ENCODE measurements at regions not wholly inside any gene's neighbourhood (a gene's known extent, or its start where the extent isn't known, plus 50 kb on each side); places are given as distances from the start of the nearest gene placed in this dataset.

- no peaks in the 10 kb centered on the region for H3K27me3 ChIP-seq (ENCODE audit: control insufficient read depth, insufficient read depth, low read length)
- no peak overlapping the region for H3K27ac ChIP-seq (ENCODE audit: low read length)
- H3K4me1 ChIP-seq (ENCODE audit: control insufficient read depth, low read depth, low read length): no peaks in the 10 kb centered on the region
- no peak overlapping the region for H3K9ac ChIP-seq (ENCODE audit: low read length)
- H3K9me3 ChIP-seq (ENCODE audit: control insufficient read depth, low read depth, low read length): no peaks in the 10 kb centered on the region
- H3K4me3 ChIP-seq (ENCODE audit: low read length): no peak overlapping the region
- H3K36me3 ChIP-seq (ENCODE audit: control insufficient read depth, low read depth, low read length): no peaks in the 10 kb centered on the region
Observed at GRCh38 chr9:102842423-102842822, 152.7 kb upstream of the CYLC2 start.

GRCh38 chr9:102841376-102841775 is 153.8 kb upstream of the CYLC2 start:
- H3K4me3 ChIP-seq (ENCODE audit: low read length): no peak overlapping the region
- H3K9me3 ChIP-seq (ENCODE audit: control insufficient read depth, low read depth, low read length): no peaks in the 10 kb centered on the region
- H3K36me3 ChIP-seq (ENCODE audit: control insufficient read depth, low read depth, low read length): no peaks in the 10 kb centered on the region
- H3K27ac ChIP-seq (ENCODE audit: low read length): no peak overlapping the region
- no peaks in the 10 kb centered on the region for H3K4me1 ChIP-seq (ENCODE audit: control insufficient read depth, low read depth, low read length)
- no peak overlapping the region for H3K9ac ChIP-seq (ENCODE audit: low read length)
- H3K27me3 ChIP-seq (ENCODE audit: control insufficient read depth, insufficient read depth, low read length): no peaks in the 10 kb centered on the region

- H3K9me3 ChIP-seq (ENCODE audit: control insufficient read depth, low read depth, low read length): no peaks in the 10 kb centered on the region
- H3K4me3 ChIP-seq (ENCODE audit: low read length): no peak overlapping the region
- no peaks in the 10 kb centered on the region for H3K27me3 ChIP-seq (ENCODE audit: control insufficient read depth, insufficient read depth, low read length)
- H3K4me1 ChIP-seq (ENCODE audit: control insufficient read depth, low read depth, low read length): no peaks in the 10 kb centered on the region
- H3K27ac ChIP-seq (ENCODE audit: low read length): no peak overlapping the region
- no peak overlapping the region for H3K9ac ChIP-seq (ENCODE audit: low read length)
- H3K36me3 ChIP-seq (ENCODE audit: control insufficient read depth, low read depth, low read length): no peaks in the 10 kb centered on the region
Observed at GRCh38 chr9:102840335-102840734, 154.8 kb upstream of the CYLC2 start.

GRCh38 chr9:102832814-102833213 is 162.3 kb upstream of the CYLC2 start:
- no peaks in the 10 kb centered on the region for H3K4me1 ChIP-seq (ENCODE audit: control insufficient read depth, low read depth, low read length)
- H3K27me3 ChIP-seq (ENCODE audit: control insufficient read depth, insufficient read depth, low read length): no peaks in the 10 kb centered on the region
- H3K27ac ChIP-seq (ENCODE audit: low read length): no peak overlapping the region
- H3K9ac ChIP-seq (ENCODE audit: low read length): no peak overlapping the region
- H3K36me3 ChIP-seq (ENCODE audit: control insufficient read depth, low read depth, low read length): no peaks in the 10 kb centered on the region
- H3K4me3 ChIP-seq (ENCODE audit: low read length): no peak overlapping the region
- H3K9me3 ChIP-seq (ENCODE audit: control insufficient read depth, low read depth, low read length): no peaks in the 10 kb centered on the region

- no peaks in the 10 kb centered on the region for H3K36me3 ChIP-seq (ENCODE audit: control insufficient read depth, low read depth, low read length)
- H3K4me1 ChIP-seq (ENCODE audit: control insufficient read depth, low read depth, low read length): no peaks in the 10 kb centered on the region
- no peaks in the 10 kb centered on the region for H3K27me3 ChIP-seq (ENCODE audit: control insufficient read depth, insufficient read depth, low read length)
- no peak overlapping the region for H3K27ac ChIP-seq (ENCODE audit: low read length)
- no peak overlapping the region for H3K4me3 ChIP-seq (ENCODE audit: low read length)
- H3K9ac ChIP-seq (ENCODE audit: low read length): no peak overlapping the region
- no peaks in the 10 kb centered on the region for H3K9me3 ChIP-seq (ENCODE audit: control insufficient read depth, low read depth, low read length)
Observed at GRCh38 chr9:102796244-102796643, 198.9 kb upstream of the CYLC2 start.

- Histone ChIP-seq H3K4me3 (ENCODE audit: low read length) (no peak overlapping the region), H3K4me1 (ENCODE audit: control insufficient read depth, low read depth, low read length) (no peaks in the 10 kb centered on the region), H3K27ac (ENCODE audit: low read length) (no peak overlapping the region)
Observed at GRCh38 chr9:102795532-102795931, 199.6 kb upstream of the CYLC2 start.

GRCh38 chr9:102779356-102779755 is 215.8 kb upstream of the CYLC2 start:
- no peak overlapping the region for H3K9ac ChIP-seq (ENCODE audit: low read length)
- H3K27me3 ChIP-seq (ENCODE audit: control insufficient read depth, insufficient read depth, low read length): no peaks in the 10 kb centered on the region
- H3K4me1 ChIP-seq (ENCODE audit: control insufficient read depth, low read depth, low read length): no peaks in the 10 kb centered on the region
- H3K27ac ChIP-seq (ENCODE audit: low read length): no peak overlapping the region
- H3K4me3 ChIP-seq (ENCODE audit: low read length): no peak overlapping the region
- H3K9me3 ChIP-seq (ENCODE audit: control insufficient read depth, low read depth, low read length): no peaks in the 10 kb centered on the region
- no peaks in the 10 kb centered on the region for H3K36me3 ChIP-seq (ENCODE audit: control insufficient read depth, low read depth, low read length)

More at GRCh38 chr9:102795532-102795931, 199.6 kb upstream of the CYLC2 start:
- Histone ChIP-seq H3K9ac (ENCODE audit: low read length) (no peak overlapping the region), H3K9me3 (ENCODE audit: control insufficient read depth, low read depth, low read length) (no peaks in the 10 kb centered on the region), H3K36me3 (ENCODE audit: control insufficient read depth, low read depth, low read length) (no peaks in the 10 kb centered on the region), H3K27me3 (ENCODE audit: control insufficient read depth, insufficient read depth, low read length) (no peaks in the 10 kb centered on the region)

- H3K9ac ChIP-seq (ENCODE audit: low read length): no peak overlapping the region
- no peaks in the 10 kb centered on the region for H3K27me3 ChIP-seq (ENCODE audit: control insufficient read depth, insufficient read depth, low read length)
- no peaks in the 10 kb centered on the region for H3K36me3 ChIP-seq (ENCODE audit: control insufficient read depth, low read depth, low read length)
- H3K9me3 ChIP-seq (ENCODE audit: control insufficient read depth, low read depth, low read length): no peaks in the 10 kb centered on the region
- no peak overlapping the region for H3K4me3 ChIP-seq (ENCODE audit: low read length)
- no peak overlapping the region for H3K27ac ChIP-seq (ENCODE audit: low read length)
- no peaks in the 10 kb centered on the region for H3K4me1 ChIP-seq (ENCODE audit: control insufficient read depth, low read depth, low read length)
Observed at GRCh38 chr9:102778746-102779145, 216.4 kb upstream of the CYLC2 start.

- no peaks in the 10 kb centered on the region for H3K36me3 ChIP-seq (ENCODE audit: control insufficient read depth, low read depth, low read length)
Observed at GRCh38 chr9:102770704-102771103, 224.4 kb upstream of the CYLC2 start.

GRCh38 chr9:102769307-102769706 is 225.8 kb upstream of the CYLC2 start:
- no peak overlapping the region for H3K4me3 ChIP-seq (ENCODE audit: low read length)
- H3K27me3 ChIP-seq (ENCODE audit: control insufficient read depth, insufficient read depth, low read length): no peaks in the 10 kb centered on the region
- H3K9ac ChIP-seq (ENCODE audit: low read length): no peak overlapping the region
- H3K27ac ChIP-seq (ENCODE audit: low read length): no peak overlapping the region
- H3K9me3 ChIP-seq (ENCODE audit: control insufficient read depth, low read depth, low read length): no peaks in the 10 kb centered on the region
- H3K36me3 ChIP-seq (ENCODE audit: control insufficient read depth, low read depth, low read length): no peaks in the 10 kb centered on the region
- H3K4me1 ChIP-seq (ENCODE audit: control insufficient read depth, low read depth, low read length): no peaks in the 10 kb centered on the region

More at GRCh38 chr9:102770704-102771103, 224.4 kb upstream of the CYLC2 start:
- Histone ChIP-seq H3K27ac (ENCODE audit: low read length) (no peak overlapping the region), H3K27me3 (ENCODE audit: control insufficient read depth, insufficient read depth, low read length) (no peaks in the 10 kb centered on the region), H3K4me1 (ENCODE audit: control insufficient read depth, low read depth, low read length) (no peaks in the 10 kb centered on the region), H3K9me3 (ENCODE audit: control insufficient read depth, low read depth, low read length) (no peaks in the 10 kb centered on the region), H3K9ac (ENCODE audit: low read length) (no peak overlapping the region), H3K4me3 (ENCODE audit: low read length) (no peak overlapping the region)

GRCh38 chr9:102768002-102768401 is 227.1 kb upstream of the CYLC2 start:
- H3K9me3 ChIP-seq (ENCODE audit: control insufficient read depth, low read depth, low read length): no peaks in the 10 kb centered on the region
- no peaks in the 10 kb centered on the region for H3K4me1 ChIP-seq (ENCODE audit: control insufficient read depth, low read depth, low read length)
- no peaks in the 10 kb centered on the region for H3K36me3 ChIP-seq (ENCODE audit: control insufficient read depth, low read depth, low read length)
- no peak overlapping the region for H3K4me3 ChIP-seq (ENCODE audit: low read length)
- H3K27me3 ChIP-seq (ENCODE audit: control insufficient read depth, insufficient read depth, low read length): no peaks in the 10 kb centered on the region
- no peak overlapping the region for H3K9ac ChIP-seq (ENCODE audit: low read length)
- H3K27ac ChIP-seq (ENCODE audit: low read length): no peak overlapping the region

- no peak overlapping the region for H3K4me3 ChIP-seq (ENCODE audit: low read length)
- H3K27ac ChIP-seq (ENCODE audit: low read length): no peak overlapping the region
- no peaks in the 10 kb centered on the region for H3K9me3 ChIP-seq (ENCODE audit: control insufficient read depth, low read depth, low read length)
- H3K27me3 ChIP-seq (ENCODE audit: control insufficient read depth, insufficient read depth, low read length): no peaks in the 10 kb centered on the region
- no peaks in the 10 kb centered on the region for H3K4me1 ChIP-seq (ENCODE audit: control insufficient read depth, low read depth, low read length)
- no peaks in the 10 kb centered on the region for H3K36me3 ChIP-seq (ENCODE audit: control insufficient read depth, low read depth, low read length)
- H3K9ac ChIP-seq (ENCODE audit: low read length): no peak overlapping the region
Observed at GRCh38 chr9:102767076-102767475, 228.1 kb upstream of the CYLC2 start.

Measured in iPS-18a (cell line).